Skeletal muscle tissue (tissue), 3 donors: ENCODE measurements at regions not wholly inside any gene's neighbourhood (a gene's known extent, or its start where the extent isn't known, plus 50 kb on each side); places are given as distances from the start of the nearest gene placed in this dataset.
"Not testable (repeated sequence)": the region's sequence is repeated elsewhere in the genome, so short reads cannot be mapped to it uniquely, and the experiment has no call there.

Experiments used
- H3K27ac ChIP-seq: one replicate; pipeline ENCODE4 v1.7.0; 2013; ENCODE audit warnings: mild to moderate bottlenecking, low read depth, low read length, inconsistent platforms
- H3K27me3 ChIP-seq, 3 donors: one replicate each; pipeline ENCODE4 v1.7.0; 2013; ENCODE audit warnings: low read length in 3 of 3; ENCODE audit not compliant: control insufficient read depth in 3 of 3, insufficient read depth in 3 of 3
- H3K36me3 ChIP-seq, 3 donors: one replicate each; pipeline ENCODE4 v1.7.0; 2013; ENCODE audit warnings: low read length in 3 of 3; ENCODE audit not compliant: control insufficient read depth in 3 of 3, insufficient read depth in 3 of 3
- H3K4me1 ChIP-seq, 3 donors: one replicate each; pipeline ENCODE4 v1.7.0; 2013; ENCODE audit warnings: low read length in 3 of 3, mild to moderate bottlenecking in 3 of 3; ENCODE audit not compliant: control insufficient read depth in 3 of 3, insufficient read depth in 3 of 3
- H3K4me3 ChIP-seq, 3 donors: one replicate each; pipeline ENCODE4 v1.7.0; 2013; ENCODE audit warnings: low read length in 3 of 3
- H3K9ac ChIP-seq, 3 donors: one replicate each; pipeline ENCODE4 v1.7.0; 2013; ENCODE audit warnings: low read length in 3 of 3, mild to moderate bottlenecking in 3 of 3, moderate library complexity in 2 of 3, low read depth in 1 of 3
- H3K9me3 ChIP-seq, 3 donors: one replicate each; pipeline ENCODE4 v1.7.0; 2013; ENCODE audit warnings: low read length in 3 of 3; ENCODE audit not compliant: control insufficient read depth in 3 of 3
- donor health status: Osteomylitis.

DNA sequence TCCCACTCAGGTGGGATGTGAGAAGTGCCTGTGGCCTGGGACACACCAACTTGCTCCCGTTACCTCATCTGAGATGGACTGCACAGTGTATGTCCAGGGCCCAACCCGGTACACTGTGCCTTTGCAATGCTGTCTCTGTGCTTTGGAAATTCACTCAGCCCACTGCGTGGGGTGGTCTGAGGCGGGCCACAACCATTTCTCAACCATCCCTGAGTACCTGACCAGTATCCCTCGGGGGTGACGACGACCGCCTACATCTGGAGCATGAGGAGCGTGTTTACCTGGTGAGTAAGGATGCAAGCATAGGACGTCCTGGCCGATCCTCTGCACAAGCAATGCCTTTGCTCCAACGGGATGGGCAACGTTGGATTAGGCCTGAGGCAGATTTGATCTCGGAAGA is 188.2 kb upstream of the PZP start:
- H3K4me1 ChIP-seq, H3K9me3 ChIP-seq, H3K36me3 ChIP-seq, H3K27me3 ChIP-seq, H3K9ac ChIP-seq, H3K27ac ChIP-seq, H3K4me3 ChIP-seq: not testable (repeated sequence)

DNA sequence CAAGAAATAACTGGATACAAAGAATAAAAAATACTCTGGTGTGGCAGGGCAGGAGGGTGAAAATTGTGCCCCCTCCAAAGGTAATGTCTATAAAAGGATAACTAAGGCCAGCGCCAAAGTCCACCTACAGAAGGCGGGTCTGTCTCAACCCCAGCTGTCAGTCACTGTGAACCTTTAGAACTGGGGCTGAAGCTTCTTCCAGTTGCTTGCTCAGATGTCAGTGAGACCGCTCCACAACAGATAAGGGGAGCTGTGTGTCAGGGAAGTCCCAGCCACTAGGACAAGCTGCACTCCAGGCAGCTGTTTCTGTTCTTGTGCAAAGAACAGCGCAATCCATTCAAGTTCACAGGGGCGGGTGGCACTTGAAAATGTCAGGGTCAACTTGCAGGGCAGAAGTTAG is 187.0 kb upstream of the PZP start:
- not testable (repeated sequence) for H3K9me3 ChIP-seq, H3K36me3 ChIP-seq, H3K4me3 ChIP-seq, H3K4me1 ChIP-seq, H3K27me3 ChIP-seq, H3K9ac ChIP-seq, H3K27ac ChIP-seq

DNA sequence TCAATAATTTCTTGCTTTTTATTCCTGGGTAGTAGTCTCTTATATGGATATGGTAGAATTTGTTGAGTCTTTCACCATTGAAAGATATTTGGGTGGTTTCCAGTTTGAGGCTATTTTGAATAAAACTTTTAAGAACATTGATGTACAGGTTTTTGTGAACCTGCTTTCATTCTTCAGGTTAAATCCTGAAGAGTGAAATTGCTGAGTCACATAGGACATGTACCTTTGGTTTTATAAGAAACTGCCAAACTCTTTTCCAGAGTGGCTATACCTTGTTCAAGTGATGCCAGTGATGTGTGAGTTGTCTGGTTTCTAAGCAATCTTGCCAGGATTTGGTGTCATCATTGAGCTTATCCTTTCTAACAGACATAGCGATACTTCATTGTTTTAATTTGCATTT is 184.6 kb upstream of the PZP start:
- H3K4me3 ChIP-seq = no peak overlapping the region
- H3K36me3 ChIP-seq = no peaks in the 10 kb centered on the region
- no peak overlapping the region for H3K9ac ChIP-seq
- H3K27ac ChIP-seq = no peak overlapping the region
- no peaks in the 10 kb centered on the region for H3K4me1 ChIP-seq
- no peaks in the 10 kb centered on the region for H3K27me3 ChIP-seq
- no peaks in the 10 kb centered on the region for H3K9me3 ChIP-seq

DNA sequence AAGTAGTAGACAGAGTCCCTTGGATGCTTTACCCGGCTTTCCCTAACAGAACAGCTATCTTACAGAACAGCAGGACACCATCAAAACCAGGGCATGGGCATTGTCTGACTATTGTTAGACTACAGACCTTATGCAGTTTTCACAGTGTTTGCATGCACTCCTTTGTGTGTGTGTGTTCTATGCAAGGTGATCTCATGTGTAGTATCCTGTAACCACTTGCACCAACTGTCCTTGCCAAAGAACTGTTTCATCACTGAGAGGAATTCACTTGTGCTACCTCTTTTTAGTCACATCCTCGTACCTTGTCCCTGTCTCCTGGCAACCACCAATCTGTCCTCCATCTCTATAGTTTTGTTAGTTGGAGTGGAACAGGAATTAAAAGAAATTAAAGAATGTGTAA is 183.6 kb upstream of the PZP start:
- Histone ChIP-seq H3K36me3 (no peaks in the 10 kb centered on the region), H3K27ac (no peak overlapping the region), H3K9me3 (no peaks in the 10 kb centered on the region), H3K9ac (no peak overlapping the region), H3K4me1 (no peaks in the 10 kb centered on the region), H3K27me3 (no peaks in the 10 kb centered on the region), H3K4me3 (no peak overlapping the region)

DNA sequence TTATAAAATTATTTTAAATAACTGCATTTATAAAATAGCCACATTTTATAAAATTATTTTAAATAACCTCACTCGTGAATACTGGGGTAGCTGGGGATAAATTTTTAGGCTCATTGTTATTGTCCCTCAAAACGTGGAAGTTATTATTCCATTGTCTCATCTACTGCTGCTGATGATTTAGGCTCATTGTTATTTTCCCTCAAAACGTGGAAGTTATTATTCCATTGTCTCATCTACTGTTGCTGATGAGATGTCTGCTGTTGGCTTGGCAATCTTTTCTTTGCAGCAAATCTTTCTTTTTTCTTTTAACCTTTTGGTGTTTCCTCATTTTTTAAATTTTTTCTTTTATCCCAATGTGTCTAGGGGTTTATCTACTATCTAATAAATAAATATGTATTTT is 182.6 kb upstream of the PZP start:
- H3K9me3 ChIP-seq = no peaks in the 10 kb centered on the region
- no peak overlapping the region for H3K9ac ChIP-seq
- H3K4me3 ChIP-seq = no peak overlapping the region
- no peaks in the 10 kb centered on the region for H3K27me3 ChIP-seq
- no peak overlapping the region for H3K27ac ChIP-seq
- no peaks in the 10 kb centered on the region for H3K36me3 ChIP-seq
- no peaks in the 10 kb centered on the region for H3K4me1 ChIP-seq

DNA sequence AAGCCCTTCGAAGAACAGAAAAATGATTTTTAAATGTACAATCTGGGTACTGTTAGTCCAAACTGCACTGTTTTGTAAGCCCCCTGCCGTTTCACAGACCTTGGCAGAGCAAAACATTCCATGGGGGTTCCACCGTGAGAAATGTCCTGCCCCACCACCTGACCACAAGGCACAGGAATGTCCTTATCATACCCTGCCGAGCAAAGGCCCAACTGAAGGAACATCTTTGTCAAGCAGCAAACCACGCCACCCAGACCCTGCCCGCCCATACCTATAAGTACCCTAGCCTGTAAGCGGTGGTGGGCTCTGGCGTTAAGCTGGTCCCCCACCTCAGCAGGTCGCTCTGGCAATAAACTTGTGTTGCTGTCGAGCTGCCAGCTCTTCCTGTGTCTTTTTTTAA is 181.6 kb upstream of the PZP start:
- Histone ChIP-seq H3K36me3 (no peaks in the 10 kb centered on the region), H3K4me3 (no peak overlapping the region), H3K9me3 (no peaks in the 10 kb centered on the region), H3K9ac (no peak overlapping the region), H3K27ac (no peak overlapping the region), H3K27me3 (no peaks in the 10 kb centered on the region), H3K4me1 (no peaks in the 10 kb centered on the region)

DNA sequence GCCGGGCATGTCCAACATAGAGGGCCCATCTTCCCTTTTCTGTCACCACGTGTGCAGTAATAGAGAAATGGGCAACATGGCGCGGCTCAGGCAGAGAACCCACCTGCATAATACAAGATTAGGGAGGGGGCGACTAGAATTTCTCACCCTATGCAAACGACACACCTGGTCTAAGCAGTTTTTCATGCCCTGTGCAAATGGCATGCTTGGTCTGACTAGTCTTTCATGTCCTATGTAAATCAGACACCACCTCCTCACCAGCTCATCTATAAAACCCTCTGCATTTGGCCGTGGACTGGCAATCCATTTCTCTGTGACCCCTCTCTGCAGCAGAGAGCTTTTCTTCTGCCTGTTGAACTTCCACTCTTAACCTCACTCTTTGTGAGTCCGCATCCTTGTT is 180.2 kb upstream of the PZP start:
- Histone ChIP-seq H3K9me3 (no peaks in the 10 kb centered on the region), H3K4me1 (no peaks in the 10 kb centered on the region), H3K36me3 (no peaks in the 10 kb centered on the region), H3K27me3 (no peaks in the 10 kb centered on the region), H3K27ac (no peak overlapping the region), H3K9ac (no peak overlapping the region), H3K4me3 (no peak overlapping the region)

DNA sequence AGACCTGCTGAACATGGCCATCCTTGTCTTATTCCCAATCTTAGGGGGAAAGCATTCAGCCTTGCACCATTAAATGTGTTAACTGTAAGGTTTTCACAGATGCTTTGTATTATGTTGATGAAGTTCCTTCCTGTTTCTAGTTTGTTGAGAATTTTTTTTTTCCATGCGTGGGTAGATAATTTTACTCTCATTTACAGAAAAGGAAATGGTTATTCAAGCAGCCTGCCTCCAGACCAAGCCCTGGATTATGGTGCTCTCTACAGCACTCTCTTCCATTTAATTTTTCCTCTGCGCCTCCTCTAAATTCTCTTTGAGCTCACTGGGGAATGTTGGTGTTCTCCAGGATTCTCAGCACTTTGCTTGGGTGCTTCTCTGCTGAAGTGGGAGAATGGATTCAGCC is 179.3 kb upstream of the PZP start:
- H3K9ac ChIP-seq = no peak overlapping the region
- H3K27me3 ChIP-seq = no peaks in the 10 kb centered on the region
- H3K4me3 ChIP-seq = no peak overlapping the region
- no peaks in the 10 kb centered on the region for H3K36me3 ChIP-seq
- H3K27ac ChIP-seq = no peak overlapping the region
- H3K4me1 ChIP-seq = no peaks in the 10 kb centered on the region
- no peaks in the 10 kb centered on the region for H3K9me3 ChIP-seq

DNA sequence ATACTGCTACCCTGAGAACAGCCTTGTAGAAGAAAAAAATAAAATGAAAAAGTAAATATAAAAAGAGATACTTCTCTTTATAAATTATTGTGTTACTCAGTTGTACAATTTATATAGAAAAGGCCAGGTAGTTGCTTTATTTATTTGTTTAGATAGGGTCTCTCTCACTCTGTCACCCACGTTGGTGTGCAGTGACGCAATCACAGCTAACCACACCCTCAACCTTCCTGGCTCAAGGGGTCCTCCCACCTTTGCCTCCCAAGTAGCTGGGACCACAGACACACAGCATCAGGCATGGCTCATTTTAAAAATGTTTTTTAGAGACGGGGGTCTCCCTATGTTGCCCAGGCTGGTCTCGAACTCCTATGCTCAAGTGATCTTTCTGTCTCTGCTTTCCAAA is 175.4 kb upstream of the PZP start:
- Histone ChIP-seq H3K36me3 (no peaks in the 10 kb centered on the region), H3K9me3 (no peaks in the 10 kb centered on the region), H3K27ac (no peak overlapping the region), H3K27me3 (no peaks in the 10 kb centered on the region), H3K9ac (no peak overlapping the region), H3K4me3 (no peak overlapping the region), H3K4me1 (no peaks in the 10 kb centered on the region)

DNA sequence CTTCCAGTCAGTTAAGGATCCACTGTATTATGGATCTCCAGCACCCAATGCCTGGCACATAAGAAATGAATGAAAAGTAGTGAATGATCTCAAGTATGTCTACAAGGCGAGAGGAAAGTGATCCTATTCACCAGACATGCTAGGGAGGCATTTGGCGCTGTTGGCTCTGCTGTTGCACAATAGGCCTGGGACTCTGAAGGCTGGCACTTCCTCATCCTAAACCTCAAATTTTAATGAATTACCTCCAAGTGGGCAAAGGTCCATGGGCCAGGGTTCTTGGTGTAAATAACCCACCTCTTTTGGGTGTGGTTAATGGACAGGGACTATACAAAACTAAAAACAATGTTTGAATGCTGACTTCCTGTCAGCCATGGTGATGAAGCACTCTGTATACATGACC is 173.4 kb upstream of the PZP start:
- Histone ChIP-seq H3K27ac (no peak overlapping the region), H3K9ac (no peak overlapping the region), H3K27me3 (no peaks in the 10 kb centered on the region), H3K36me3 (no peaks in the 10 kb centered on the region), H3K4me1 (no peaks in the 10 kb centered on the region), H3K4me3 (no peak overlapping the region), H3K9me3 (no peaks in the 10 kb centered on the region)

DNA sequence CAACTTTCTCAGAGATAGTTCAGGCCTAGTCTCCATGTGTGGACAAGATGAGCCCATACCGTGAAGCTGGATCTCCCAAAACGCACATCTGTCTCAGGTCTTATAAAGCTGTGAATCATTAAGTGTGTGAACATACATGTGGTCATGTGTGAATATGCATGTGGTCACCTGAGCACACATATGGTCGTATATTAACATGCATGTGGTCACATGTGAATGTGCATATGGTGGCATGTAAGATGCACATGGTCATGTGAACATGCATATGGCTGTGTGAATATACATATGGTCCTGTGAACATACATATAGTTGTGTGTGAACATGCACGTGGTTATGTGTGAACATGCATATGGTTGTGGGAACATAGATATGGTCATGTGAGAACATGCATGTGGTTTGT is 172.5 kb upstream of the PZP start:
- no peak overlapping the region for H3K9ac ChIP-seq
- no peak overlapping the region for H3K27ac ChIP-seq
- H3K4me1 ChIP-seq = no peaks in the 10 kb centered on the region
- no peaks in the 10 kb centered on the region for H3K9me3 ChIP-seq
- no peaks in the 10 kb centered on the region for H3K36me3 ChIP-seq
- H3K27me3 ChIP-seq = peaks cover 0 to 2% (median 0%) of the 10 kb centered on the region in 3 donors
- no peak overlapping the region for H3K4me3 ChIP-seq
